ENCODE measurements at regions not wholly inside any gene's neighbourhood (a gene's known extent, or its start where the extent isn't known, plus 50 kb on each side); places are given as distances from the start of the nearest gene placed in this dataset.

- no peak overlapping the region for H3K4me3 ChIP-seq (ENCODE audit: low read depth, poor library complexity, severe bottlenecking)
- peak; percentile 63 to 91 for DNase-seq (ENCODE audit: low spot score in 2 of 2)
- TF ChIP-seq POLR2A (IDR thresholded peaks at IDR 0.05) (no peak), CTCF (IDR thresholded peaks at IDR 0.05) (no peak)
- intact Hi-C loops (cut with DNase I; ENCODE audit: low total_unique reads) = no loop called here
- 55 to 58% methylated on average over 3 of the region's 3 CpGs for WGBS, 2 donors
Measured at GRCh38 chr4:127410201-127410600, 222.6 kb upstream of the INTU start.

GRCh38 chr4:127410644-127411043 is 222.1 kb upstream of the INTU start:
- H3K4me3 ChIP-seq (ENCODE audit: low read depth, poor library complexity, severe bottlenecking) = no peak overlapping the region
- TF ChIP-seq CTCF (IDR thresholded peaks at IDR 0.05) (no peak), POLR2A (IDR thresholded peaks at IDR 0.05) (no peak)
- intact Hi-C loops (cut with DNase I; ENCODE audit: low total_unique reads) = no loop called here
- no peak for DNase-seq (ENCODE audit: low spot score in 2 of 2)
- 39 to 67% methylated on average over 2 of the region's 2 CpGs for WGBS, 2 donors

GRCh38 chr4:127414951-127415606 is 217.7 kb upstream of the INTU start:
- no peak for DNase-seq (ENCODE audit: low spot score in 2 of 2)
- intact Hi-C loops (cut with DNase I; ENCODE audit: low total_unique reads) = no loop called here
- TF ChIP-seq POLR2A (IDR thresholded peaks at IDR 0.05) = no peak
- no peak for TF ChIP-seq CTCF (IDR thresholded peaks at IDR 0.05)
- 52 to 53% methylated on average over 2 of the region's 2 CpGs for WGBS, 2 donors
- no peak overlapping the region for H3K4me3 ChIP-seq (ENCODE audit: low read depth, poor library complexity, severe bottlenecking)

- WGBS, 2 donors = 58 to 78% methylated on average over 4 of the region's 4 CpGs
- DNase-seq (ENCODE audit: low spot score in 2 of 2) = no peak
- no peak overlapping the region for H3K4me3 ChIP-seq (ENCODE audit: low read depth, poor library complexity, severe bottlenecking)
- intact Hi-C loops (cut with DNase I; ENCODE audit: low total_unique reads) = no loop called here
- TF ChIP-seq POLR2A (IDR thresholded peaks at IDR 0.05) (no peak), CTCF (IDR thresholded peaks at IDR 0.05) (no peak)
Measured at GRCh38 chr4:127416115-127416514, 216.6 kb upstream of the INTU start.

GRCh38 chr4:127417885-127418535 is 214.7 kb upstream of the INTU start:
- TF ChIP-seq POLR2A (IDR thresholded peaks at IDR 0.05) (no peak), CTCF (IDR thresholded peaks at IDR 0.05) (no peak)
- WGBS, 2 donors = 26 to 33% methylated on average over 3 of the region's 3 CpGs
- no peak for DNase-seq (ENCODE audit: low spot score in 2 of 2)
- intact Hi-C loops (cut with DNase I; ENCODE audit: low total_unique reads) = no loop called here
- no peak overlapping the region for H3K4me3 ChIP-seq (ENCODE audit: low read depth, poor library complexity, severe bottlenecking)

Measured in lower leg skin (tissue), 4 donors.